Stimulated activated CD8-positive, alpha-beta memory T cell treated with anti-CD3 and anti-CD28 coated beads, Interleukin-7, amount 100 ng/mL, for 24 hours (primary cell): ENCODE measurements at regions not wholly inside any gene's neighbourhood (a gene's known extent, or its start where the extent isn't known, plus 50 kb on each side); places are given as distances from the start of the nearest gene placed in this dataset.

ENCODE experiments used
- DNase-seq: peaks from one replicate; pipeline ENCODE4 v3.0.0-alpha.2; 2020; ENCODE audit warnings: low read depth

DNA sequence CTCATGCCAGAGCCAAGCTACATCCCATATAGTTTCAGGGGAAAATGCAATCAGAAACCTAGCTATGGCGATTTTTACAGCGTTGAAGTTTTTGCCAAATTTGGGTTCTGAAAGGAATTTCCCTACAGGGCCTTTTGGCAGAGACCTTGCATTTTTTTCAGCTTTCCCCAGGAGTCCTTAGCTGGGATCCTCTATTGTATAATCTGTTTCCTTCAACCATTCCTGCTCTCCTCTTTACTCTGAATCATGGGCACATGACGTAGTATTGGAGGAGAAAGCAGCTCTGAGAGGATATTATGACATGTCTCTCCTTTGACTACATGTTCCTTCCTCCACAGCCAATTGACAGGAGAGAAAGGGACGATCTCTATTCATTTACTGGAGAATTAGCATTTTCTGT lies 118.5 kb upstream of the ERCC6L2 start:
- DNase-seq: no peak

DNA sequence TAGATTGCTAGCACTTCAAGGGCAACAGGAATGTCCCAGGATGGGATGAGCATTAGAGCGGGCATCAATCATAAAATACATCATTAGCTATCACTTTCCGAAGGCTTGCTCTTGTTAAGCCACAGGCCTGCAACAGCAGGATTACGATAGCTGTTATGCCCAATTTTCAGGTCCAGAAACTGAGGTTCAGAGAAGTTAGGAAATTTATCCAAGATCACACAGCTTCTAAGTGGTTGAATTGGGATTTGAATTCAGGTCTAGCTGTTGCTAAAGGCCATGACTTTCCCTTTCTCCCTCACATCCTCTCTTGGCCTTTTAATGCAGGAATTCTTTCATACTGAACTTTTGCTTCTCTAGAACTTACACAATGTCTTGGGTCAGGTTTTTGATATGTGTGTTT lies 119.4 kb upstream of the ERCC6L2 start:
- no peak for DNase-seq

DNA sequence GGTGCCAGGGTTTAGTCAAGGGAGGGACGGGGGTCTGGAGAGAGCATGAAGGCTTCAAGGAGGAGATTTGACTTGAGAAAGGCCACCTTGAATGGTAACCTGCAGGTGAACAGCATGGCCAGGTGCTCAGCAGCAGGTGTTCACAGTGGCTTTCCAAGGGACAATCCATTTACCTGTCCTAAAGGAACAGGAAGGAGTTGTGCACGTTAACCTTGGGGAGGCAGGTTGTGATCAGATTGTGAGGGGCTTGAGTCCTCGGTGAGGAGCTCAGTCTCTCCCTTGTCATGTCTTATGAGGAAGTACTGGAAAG lies 120.1 kb upstream of the ERCC6L2 start:
- no peak for DNase-seq

GRCh38 chr9:95754533-95755420 lies 120.7 kb upstream of the ERCC6L2 start:
- no peak for DNase-seq

DNA sequence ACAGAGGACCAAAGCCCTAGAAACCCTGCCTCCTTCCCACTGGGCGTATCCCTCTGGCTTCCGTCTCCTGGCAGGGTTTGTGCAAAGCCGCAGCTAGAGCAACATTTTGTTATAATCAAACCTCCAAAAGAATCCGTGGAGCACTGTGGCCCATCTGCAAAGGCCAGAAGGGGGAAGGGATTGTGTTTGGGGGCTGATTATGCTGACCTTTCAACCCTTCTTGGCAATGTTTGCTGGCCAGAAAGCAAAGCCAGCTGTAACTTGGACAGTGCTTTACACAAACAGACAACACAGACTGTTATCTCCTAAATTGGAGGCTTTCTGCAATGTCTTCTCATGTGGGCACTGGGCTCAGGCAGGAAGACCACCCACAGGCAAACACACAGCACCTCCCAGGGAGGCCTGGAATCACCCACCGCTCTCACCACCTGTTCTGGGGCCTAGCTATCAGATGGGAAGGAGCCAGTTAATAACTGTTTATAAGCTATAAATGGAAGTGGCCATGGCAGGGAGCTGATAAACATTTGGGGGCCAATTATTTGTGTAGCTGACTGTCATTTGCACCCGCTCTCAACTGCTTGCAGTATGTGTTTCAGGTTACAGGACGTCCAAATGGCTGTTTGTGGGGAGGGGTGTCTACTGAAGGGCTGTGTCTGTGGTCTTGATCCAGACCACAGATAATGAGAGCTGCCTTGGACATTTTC lies 121.6 kb upstream of the ERCC6L2 start:
- DNase-seq: no peak

DNA sequence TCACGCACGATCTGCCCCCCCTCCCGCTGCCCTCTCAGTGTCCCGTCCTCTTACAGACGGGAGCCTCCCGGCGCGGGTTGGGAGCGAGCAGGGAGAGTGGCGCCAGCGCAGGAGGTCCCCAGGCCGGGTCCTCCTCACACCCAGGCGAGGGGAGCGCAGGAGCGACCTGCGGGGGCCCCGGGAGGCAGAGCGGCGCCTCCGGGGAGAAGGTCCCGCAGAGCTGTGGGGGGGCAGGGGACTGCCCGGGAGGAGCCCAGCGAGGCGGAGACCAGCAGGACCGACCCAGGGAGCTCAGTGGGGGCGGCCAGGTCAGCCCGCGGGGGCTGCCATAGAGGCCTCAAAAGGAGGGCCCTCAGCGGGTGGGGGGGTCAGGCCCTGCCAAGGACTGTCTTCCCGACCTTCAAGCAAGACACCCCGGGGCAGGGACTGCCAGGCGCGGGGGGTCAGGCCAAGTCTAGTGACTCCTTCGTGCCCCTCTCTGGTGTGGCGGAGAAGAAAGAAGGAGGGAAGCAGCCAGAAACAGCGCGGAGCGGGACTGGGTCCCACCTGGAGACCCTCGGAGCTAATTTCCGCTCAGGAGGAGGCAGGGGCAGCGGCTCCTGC lies 123.3 kb upstream of the ERCC6L2 start:
- no peak for DNase-seq

GRCh38 chr9:95751520-95751790 lies 124.0 kb upstream of the ERCC6L2 start:
- DNase-seq: no peak

DNA sequence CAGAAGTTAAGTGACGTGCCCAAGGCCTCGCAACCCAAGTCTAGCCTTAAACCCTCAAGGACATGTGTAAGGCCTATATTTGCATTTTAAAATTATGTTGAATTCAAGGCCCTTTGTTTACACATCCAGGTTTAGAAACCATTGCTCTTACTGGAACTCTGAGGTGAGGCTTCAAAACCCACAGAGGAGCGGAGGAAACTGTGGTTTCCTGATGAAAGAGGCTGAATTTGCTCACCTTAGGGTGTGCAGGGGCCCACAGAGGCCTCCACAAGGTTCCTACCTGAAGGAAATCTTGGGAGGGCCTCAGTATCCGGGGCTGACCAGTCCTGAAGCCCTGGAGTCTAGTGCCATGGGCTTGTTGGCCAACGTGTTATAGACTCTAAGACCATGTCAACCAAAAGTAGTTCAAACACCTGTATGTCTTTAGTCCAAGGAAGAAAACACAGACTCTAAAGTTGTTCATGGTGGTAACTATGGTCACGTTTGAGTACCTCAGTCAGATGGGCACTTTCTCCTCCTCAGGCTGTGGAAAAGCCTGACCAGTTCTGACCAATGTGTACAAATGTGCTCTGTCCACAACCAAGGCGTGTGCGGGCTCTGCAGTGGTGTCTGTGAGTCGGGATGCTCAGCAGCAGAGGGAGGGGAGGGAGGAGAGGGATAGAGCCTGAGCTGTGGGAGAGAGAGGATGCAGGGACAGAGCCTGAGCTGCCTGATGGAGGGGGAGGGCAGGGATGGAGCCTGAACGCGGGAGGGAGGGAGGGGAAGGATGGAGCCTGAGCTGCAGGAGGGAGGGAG lies 124.6 kb upstream of the ERCC6L2 start:
- DNase-seq: no peak

DNA sequence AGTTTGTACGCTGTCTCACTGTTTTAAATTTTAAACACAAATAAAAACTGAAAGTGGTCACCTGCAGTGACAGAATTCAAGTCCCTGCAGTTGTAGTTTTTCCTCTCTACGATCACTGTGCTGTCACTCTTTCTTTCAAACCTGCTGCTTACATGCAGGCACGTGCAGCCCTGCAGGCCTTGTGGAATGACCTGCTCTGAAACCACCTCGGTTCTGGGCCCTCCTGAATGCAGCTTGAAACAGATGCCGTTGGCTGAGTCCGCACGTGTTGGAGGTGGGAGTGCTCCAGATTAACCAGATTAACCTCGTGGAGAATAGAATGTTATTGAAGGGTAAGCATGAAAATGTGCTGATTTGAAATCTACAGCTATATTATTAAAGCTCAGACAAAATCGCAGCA lies 126.0 kb upstream of the ERCC6L2 start:
- no peak for DNase-seq

- no peak for DNase-seq
Observed at GRCh38 chr9:95746408-95747180, 128.9 kb upstream of the ERCC6L2 start.

DNA sequence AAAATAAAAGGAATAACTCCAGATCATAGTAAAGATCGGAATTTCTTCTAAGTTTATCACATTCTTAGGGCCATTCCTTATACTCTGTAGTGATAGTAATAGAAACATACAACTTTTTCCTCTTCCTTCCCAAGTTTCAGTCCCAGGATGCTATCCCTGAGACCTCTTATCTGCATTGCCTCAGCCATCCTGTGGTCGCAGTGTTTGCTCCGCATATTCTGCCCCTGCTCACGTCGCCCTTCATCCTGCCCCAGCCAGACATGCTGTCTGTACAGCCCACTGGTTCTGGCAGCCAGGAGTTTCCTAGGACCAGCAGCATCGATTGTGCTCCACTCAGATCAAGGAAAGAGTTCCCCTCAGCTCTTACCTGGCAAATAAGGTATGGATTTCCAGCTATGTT lies 132.7 kb upstream of the ERCC6L2 start:
- no peak for DNase-seq

DNA sequence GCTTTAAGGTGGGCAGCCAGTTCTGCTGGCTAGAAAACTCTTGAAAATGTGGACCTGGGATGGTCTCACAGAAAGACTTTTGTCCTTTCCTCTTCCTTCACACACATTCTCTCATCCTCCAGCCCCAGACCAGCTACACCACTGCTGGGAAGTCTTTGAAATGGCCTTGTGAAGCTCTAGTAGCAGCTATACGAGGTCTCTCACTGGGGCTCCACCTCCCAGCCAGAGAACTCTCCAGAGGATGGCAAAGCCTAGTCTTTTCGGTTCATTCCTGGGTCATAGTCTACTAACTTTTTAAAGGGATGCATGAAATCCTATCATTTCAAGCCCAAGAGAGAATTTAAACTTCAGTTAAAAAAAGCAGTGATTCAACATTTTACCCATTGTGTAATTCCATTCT lies 133.9 kb upstream of the ERCC6L2 start:
- no peak for DNase-seq

- no peak for DNase-seq
Observed at GRCh38 chr9:95740217-95741004, 135.1 kb upstream of the ERCC6L2 start.

- DNase-seq: no peak
Observed at GRCh38 chr9:95738438-95738837, 137.1 kb upstream of the ERCC6L2 start.

DNA sequence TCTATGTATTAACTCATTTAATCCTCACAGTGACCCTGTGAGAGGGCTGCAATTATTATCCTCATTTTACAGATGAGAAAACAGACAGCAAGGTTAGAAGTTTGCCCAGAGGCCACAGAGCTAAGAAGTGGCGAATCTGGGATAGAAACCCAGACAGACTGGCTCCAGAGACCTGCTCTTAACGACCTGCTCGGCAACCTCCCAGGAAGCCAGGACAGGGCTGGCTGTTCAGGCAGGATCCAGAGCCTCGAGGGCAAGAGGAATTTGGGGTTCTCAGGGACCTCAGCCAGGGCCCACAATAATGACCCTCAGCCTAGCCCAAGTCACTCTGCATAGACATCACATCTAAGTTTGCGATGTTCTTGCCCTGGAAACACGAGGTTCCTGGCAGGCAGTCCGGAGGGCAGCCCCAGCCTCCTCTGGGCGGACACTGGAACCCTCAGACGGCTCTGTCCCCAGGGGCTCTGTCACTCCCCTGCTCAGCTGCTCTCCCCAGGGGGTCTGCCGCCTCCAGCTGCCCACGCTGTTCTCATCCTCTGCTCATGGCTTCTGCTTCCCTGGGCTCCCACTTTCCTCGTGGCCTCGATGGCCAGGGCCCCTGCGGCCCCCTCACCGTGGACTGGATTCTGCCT lies 138.5 kb upstream of the ERCC6L2 start:
- DNase-seq: no peak

GRCh38 chr9:95736370-95736769 lies 139.1 kb upstream of the ERCC6L2 start:
- DNase-seq: no peak

DNA sequence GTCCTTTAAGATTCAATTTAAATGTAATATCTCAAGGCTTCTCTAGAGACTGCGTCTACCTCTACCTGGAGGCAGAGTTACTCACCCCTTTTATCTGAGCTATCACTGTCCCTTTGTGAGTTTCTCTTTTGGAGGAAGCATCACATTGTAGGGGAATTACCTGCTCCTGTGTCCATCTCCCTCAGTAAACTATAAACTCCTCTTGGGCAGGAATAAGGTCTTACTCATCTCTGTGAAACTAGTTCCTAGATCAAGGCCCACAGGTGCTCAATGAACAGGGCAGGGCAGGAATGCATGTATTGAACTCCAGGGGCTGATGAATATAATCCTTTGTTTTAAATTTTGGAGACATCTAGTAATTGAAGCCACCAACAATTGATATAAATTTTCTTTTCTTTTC lies 139.8 kb upstream of the ERCC6L2 start:
- DNase-seq: no peak

- DNase-seq: no peak
Observed at GRCh38 chr9:95733741-95734666, 141.5 kb upstream of the ERCC6L2 start.
